Superior temporal gyrus (tissue), 1 donor: ENCODE measurements at regions not wholly inside any gene's neighbourhood (a gene's known extent, or its start where the extent isn't known, plus 50 kb on each side); places are given as distances from the start of the nearest gene placed in this dataset.

ENCODE experiments used
- DNase-seq: peaks from one replicate; pipeline ENCODE4 v3.0.0-alpha.2; 2016; ENCODE audit errors: extremely low spot score

DNA sequence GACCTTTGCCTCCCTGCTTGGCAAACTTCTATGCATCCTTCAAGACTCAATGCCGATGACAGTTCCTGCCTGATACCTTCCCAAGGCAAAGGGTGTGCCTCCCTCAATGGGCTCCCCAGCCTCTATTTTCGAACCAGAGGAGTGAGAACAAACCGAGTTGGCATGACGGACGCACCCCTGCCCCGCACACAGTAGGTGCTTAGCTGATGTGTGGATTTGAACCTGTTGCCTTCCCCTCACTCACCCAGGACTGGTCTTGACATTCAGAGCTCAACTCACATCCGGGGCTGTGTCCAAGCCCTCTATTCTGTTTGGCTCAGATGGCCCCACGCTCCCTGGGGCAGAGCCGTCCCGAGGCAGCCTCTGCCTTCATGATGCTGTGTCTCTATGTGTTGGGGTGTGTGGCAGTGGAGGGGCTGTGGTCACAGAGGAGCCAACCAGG lies 52.2 kb upstream of the SLC6A11 start:
- DNase-seq: no peak

DNA sequence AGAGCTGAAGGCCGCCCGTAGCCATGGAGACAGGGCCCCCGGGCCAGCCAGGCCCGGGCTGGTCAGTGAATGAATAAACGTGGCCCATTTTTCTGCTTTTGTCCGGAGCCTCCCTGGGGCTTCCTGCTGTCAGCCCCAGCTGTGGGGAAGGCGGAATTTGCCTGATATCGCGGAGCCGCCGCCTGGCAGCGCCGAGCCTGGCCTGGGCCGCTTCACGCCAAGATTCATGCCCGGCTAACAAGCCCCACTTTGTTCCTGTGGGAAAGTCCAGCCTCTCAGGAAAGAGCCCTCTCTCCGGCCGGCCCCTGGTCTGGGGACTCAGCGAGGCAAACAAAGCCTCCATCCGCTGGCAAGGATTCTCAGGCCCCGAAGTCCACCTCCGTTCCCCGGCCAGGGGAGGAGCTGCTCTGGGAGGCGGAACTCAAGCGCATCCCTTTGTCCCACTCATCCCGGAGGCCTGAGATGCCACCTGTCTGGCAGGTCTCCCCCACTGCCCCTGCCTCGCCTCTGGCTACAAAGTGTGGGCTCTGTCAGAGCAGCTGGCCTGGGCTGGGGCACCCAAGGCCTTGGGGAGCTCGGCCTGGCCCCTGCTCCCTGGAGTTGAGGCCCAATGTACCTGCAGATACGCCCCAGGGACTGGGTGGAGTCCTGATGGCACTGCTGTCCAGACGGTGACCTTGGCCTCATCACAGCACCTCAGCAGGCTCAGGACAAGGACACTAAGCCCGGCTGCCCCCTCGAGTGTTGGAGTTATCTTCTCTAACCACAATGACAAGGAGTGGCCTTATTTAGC lies 51.6 kb upstream of the SLC6A11 start:
- DNase-seq: peak; percentile 51

DNA sequence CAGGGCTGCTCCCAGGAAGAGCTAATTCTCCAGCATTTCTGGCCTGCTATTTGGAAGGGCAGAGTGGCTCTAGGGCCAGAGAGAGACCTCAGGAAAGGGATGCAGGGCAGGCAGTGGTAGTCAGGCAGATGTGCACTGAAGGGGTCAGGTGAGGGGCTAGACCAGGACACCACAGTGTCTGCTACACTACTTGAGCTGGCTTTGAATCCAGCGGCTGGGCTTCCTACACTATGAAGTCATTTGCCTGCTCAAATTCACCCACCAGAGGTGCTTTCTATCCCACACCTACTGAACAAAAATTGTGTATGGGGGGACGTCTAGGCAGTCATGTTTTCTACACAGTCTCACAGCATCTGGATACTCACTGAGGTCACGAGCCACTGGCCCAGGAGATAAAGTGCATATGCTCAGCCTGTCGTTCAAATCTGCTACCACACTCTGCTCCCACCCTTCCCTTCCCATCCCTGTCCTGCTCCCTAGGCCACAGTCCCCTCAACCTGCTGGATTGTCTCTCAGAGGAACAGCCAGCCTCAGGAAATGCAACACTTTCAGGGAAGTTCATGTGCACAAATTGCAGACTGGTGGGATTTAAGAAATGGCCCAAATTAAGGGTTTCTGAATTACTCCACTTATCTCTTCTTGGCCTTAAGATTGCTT lies 49.9 kb upstream of the SLC6A11 start:
- no peak for DNase-seq
